Hepatocyte (in vitro differentiated cells): ENCODE measurements at regions not wholly inside any gene's neighbourhood (a gene's known extent, or its start where the extent isn't known, plus 50 kb on each side); places are given as distances from the start of the nearest gene placed in this dataset.

Source experiments
- EZH2phosphoT487 ChIP-seq: fragments of 200-600 bp; sonication (generic); IDR thresholded peaks from one replicate; pipeline ENCODE4 v1.6.1; 2018; ENCODE audit warnings: antibody characterized with exemption, mild to moderate bottlenecking, low read depth, moderate library complexity; ENCODE audit not compliant: unreplicated experiment, severe bottlenecking
- TF ChIP-seq, protein P1 (sequence below): fragments of 200-600 bp; sonication (generic); IDR thresholded peaks from 2 replicates; pipeline ENCODE4 v1.5.1; 2016; ENCODE audit warnings: antibody characterized with exemption, mild to moderate bottlenecking; ENCODE audit not compliant: poor library complexity

DNA sequence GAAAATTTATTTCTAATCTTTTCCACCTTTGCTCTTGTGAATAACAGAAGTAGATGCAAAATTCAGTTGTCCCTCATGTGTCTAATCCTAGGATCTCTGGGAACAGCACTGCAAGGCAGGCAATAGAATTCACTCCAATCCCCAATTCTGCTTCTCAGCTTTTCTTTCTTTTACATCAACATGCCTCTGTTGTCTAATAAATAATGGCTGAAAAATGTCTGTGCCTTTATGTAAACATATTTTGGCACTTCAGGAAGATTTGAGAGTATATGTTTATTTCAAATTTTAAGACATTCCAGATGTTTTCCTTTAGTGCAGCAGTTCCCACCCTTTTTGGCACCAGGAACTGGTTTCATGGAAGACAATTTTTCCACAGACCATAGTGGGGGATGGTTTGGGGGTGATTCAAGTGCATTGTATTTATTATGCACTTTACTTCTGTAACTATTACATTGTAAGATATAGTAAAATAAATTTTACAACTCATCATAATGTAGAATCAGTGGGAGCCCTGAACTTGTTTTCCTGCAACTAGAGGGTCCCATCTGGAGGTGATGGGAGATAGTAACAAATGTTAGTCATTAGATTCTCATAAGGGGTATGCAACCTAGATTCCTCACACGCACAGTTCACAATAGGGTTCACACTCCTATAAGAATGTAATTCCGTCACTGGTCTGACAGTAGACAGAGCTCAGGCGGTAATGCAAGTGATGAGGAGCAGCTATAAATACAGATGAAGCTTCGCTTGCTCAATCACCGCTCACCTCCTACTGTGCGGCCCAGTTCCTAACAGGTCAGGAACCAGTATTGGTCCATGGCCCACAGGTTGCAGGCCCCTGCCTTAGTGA lies 590.3 kb upstream of the CNTNAP5 start:
- TF ChIP-seq, protein P1, sequence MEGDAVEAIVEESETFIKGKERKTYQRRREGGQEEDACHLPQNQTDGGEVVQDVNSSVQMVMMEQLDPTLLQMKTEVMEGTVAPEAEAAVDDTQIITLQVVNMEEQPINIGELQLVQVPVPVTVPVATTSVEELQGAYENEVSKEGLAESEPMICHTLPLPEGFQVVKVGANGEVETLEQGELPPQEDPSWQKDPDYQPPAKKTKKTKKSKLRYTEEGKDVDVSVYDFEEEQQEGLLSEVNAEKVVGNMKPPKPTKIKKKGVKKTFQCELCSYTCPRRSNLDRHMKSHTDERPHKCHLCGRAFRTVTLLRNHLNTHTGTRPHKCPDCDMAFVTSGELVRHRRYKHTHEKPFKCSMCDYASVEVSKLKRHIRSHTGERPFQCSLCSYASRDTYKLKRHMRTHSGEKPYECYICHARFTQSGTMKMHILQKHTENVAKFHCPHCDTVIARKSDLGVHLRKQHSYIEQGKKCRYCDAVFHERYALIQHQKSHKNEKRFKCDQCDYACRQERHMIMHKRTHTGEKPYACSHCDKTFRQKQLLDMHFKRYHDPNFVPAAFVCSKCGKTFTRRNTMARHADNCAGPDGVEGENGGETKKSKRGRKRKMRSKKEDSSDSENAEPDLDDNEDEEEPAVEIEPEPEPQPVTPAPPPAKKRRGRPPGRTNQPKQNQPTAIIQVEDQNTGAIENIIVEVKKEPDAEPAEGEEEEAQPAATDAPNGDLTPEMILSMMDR: no peak
- TF ChIP-seq EZH2phosphoT487: no peak
